H1 (cell line): ENCODE measurements at regions not wholly inside any gene's neighbourhood (a gene's known extent, or its start where the extent isn't known, plus 50 kb on each side); places are given as distances from the start of the nearest gene placed in this dataset.

Experiments used
- CTBP2 ChIP-seq: IDR thresholded peaks from 2 replicates; pipeline ENCODE4 v1.7.0; 2011; ENCODE audit warnings: borderline replicate concordance, mild to moderate bottlenecking, moderate library complexity, mixed read lengths, low read length; ENCODE audit not compliant: insufficient read depth, insufficient read length
- POLR2AphosphoS5 ChIP-seq: IDR thresholded peaks from 2 replicates; pipeline ENCODE4 v1.6.1; 2011; ENCODE audit warnings: low read depth, low read length
- SAP30 ChIP-seq: fragments of 300-600 bp; sonication (generic); IDR thresholded peaks from 2 replicates; pipeline ENCODE4 v1.7.1; 2012; ENCODE audit warnings: low read length, moderate library complexity, mild to moderate bottlenecking, inconsistent platforms; ENCODE audit not compliant: insufficient read depth, insufficient replicate concordance
- TF ChIP-seq, protein P1 (sequence below): IDR thresholded peaks from 2 replicates; pipeline ENCODE4 v1.6.1; 2011; ENCODE audit warnings: low read length, improper control_type of control experiment

DNA sequence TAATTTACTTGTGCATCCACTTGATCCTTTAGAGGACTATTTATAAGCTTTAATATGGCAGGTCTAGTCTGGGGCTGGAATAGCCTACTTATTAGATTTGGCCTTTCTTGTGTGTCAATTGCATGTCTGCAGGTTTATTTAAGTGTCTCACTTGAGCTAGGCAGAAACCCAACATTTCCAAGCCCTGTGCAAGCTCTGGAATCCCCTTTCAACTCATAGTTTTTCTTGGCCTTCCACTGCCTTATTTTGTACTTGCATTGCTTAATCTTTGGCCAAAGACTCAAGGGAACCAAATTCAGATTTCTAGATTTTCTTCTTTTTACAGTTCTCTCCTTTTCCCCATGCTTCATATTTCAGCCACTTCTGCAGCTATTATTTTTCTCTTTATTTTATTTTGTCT lies 102.4 kb upstream of the RFX3 start (continued):
- TF ChIP-seq CTBP2 (no peak), SAP30 (no peak), POLR2AphosphoS5 (no peak)
- TF ChIP-seq, protein P1, sequence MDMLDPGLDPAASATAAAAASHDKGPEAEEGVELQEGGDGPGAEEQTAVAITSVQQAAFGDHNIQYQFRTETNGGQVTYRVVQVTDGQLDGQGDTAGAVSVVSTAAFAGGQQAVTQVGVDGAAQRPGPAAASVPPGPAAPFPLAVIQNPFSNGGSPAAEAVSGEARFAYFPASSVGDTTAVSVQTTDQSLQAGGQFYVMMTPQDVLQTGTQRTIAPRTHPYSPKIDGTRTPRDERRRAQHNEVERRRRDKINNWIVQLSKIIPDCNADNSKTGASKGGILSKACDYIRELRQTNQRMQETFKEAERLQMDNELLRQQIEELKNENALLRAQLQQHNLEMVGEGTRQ, result no peak
